WERI-Rb-1 (cell line): ENCODE measurements at regions not wholly inside any gene's neighbourhood (a gene's known extent, or its start where the extent isn't known, plus 50 kb on each side); places are given as distances from the start of the nearest gene placed in this dataset.

Experiments used
- DNase-seq: peaks from one replicate; pipeline ENCODE4 v3.0.0-alpha.2; 2020
- H3K27ac ChIP-seq: fragments of 250-450 bp; sonication (Bioruptor Pico); 2 replicates; pipeline ENCODE4 v1.5.1; 2020; ENCODE audit warnings: mild to moderate bottlenecking, moderate library complexity
- H3K27me3 ChIP-seq: fragments of 250-450 bp; sonication (Bioruptor Pico); 2 replicates; pipeline ENCODE4 v1.5.1; 2021; ENCODE audit warnings: mild to moderate bottlenecking, low read depth, moderate library complexity; ENCODE audit not compliant: insufficient read depth, severe bottlenecking
- H3K36me3 ChIP-seq: fragments of 250-450 bp; sonication (Bioruptor Pico); 2 replicates; pipeline ENCODE4 v1.5.1; 2020; ENCODE audit warnings: mild to moderate bottlenecking, moderate library complexity
- H3K4me3 ChIP-seq: 2 replicates; pipeline ENCODE4 v1.5.1; 2011; ENCODE audit warnings: low read depth, mild to moderate bottlenecking, control low read depth, low read length
- H3K9me3 ChIP-seq: fragments of 250-450 bp; sonication (Bioruptor Pico); 2 replicates; pipeline ENCODE4 v1.5.1; 2021; ENCODE audit warnings: mild to moderate bottlenecking, moderate library complexity; ENCODE audit not compliant: severe bottlenecking
- TF ChIP-seq, protein P1 (sequence below): IDR thresholded peaks from 2 replicates; pipeline ENCODE4 v1.5.1; 2011; ENCODE audit warnings: low read depth, mild to moderate bottlenecking, control low read depth, inconsistent platforms, low read length

DNA sequence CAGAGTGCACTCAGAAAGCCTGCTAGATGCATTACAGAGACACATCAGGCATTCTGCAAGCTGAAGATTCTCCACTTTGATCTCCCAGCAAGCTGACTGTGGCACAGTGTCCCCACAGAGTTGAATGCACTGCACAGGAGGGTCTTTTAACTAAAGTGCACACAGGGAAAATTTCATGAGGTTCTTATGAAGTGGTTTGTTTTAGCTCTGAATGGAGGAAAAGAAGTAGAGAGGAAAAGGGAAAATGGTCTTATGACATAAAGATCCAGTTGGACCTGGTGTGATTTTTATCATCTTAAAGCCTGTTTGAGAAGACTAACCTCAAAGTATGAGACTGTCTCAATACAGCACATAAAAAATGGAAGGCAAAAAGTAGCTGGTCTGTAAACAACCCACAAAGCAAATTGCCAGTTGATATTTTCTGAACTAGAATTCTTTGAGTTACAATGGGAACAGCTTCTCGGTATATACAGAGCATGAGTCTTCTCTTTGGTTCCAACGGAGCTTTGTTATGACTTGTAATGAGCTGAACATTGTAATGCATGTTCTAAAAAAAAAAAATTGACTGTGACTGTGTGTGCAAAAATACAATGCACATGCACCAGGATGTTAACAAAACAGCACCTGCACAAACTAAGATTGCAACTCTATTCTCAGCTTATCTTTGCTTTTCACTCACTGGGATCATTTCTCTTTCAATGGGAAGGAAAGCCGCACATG, 383.0 kb upstream of the ID4 start:
- Histone ChIP-seq H3K36me3 (no peaks in the 10 kb centered on the region), H3K27ac (no peak overlapping the region), H3K27me3 (no peaks in the 10 kb centered on the region), H3K4me3 (no peak overlapping the region), H3K9me3 (no peaks in the 10 kb centered on the region)
- TF ChIP-seq, protein P1, sequence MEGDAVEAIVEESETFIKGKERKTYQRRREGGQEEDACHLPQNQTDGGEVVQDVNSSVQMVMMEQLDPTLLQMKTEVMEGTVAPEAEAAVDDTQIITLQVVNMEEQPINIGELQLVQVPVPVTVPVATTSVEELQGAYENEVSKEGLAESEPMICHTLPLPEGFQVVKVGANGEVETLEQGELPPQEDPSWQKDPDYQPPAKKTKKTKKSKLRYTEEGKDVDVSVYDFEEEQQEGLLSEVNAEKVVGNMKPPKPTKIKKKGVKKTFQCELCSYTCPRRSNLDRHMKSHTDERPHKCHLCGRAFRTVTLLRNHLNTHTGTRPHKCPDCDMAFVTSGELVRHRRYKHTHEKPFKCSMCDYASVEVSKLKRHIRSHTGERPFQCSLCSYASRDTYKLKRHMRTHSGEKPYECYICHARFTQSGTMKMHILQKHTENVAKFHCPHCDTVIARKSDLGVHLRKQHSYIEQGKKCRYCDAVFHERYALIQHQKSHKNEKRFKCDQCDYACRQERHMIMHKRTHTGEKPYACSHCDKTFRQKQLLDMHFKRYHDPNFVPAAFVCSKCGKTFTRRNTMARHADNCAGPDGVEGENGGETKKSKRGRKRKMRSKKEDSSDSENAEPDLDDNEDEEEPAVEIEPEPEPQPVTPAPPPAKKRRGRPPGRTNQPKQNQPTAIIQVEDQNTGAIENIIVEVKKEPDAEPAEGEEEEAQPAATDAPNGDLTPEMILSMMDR: no peak
- DNase-seq: no peak

DNA sequence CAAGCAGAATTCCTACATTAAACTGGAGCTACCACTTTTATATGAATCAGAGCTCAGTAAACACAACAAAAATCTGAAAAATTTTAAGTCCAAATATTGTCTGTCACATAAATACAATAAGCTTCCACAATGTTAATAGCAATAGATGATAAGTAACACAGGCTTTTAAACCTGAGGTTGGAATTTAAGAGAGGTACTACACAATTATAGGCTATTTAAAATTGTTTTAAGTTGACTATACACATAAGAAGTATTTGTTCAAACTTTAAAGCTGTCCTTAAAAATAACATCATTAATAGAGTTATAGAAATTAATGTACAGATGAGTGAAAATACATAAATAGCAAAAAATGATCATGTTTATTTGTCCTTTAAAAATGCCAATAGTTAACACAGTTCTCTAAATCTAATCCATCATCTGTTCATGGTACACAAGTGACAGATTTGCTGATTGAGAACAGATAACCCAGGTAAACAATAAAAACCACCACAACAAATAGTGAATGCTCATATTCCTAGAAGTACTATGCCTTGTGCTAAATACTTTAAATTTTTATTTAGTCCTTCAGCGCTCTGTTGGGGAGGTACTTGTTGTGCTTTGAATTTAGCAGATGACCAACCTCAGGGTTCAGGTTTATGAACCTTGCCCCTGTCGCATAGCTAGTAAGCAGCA, 382.3 kb upstream of the ID4 start:
- TF ChIP-seq, protein P1: no peak
- Histone ChIP-seq H3K9me3 (no peaks in the 10 kb centered on the region), H3K4me3 (no peak overlapping the region), H3K36me3 (no peaks in the 10 kb centered on the region), H3K27me3 (no peaks in the 10 kb centered on the region), H3K27ac (no peak overlapping the region)
- no peak for DNase-seq

DNA sequence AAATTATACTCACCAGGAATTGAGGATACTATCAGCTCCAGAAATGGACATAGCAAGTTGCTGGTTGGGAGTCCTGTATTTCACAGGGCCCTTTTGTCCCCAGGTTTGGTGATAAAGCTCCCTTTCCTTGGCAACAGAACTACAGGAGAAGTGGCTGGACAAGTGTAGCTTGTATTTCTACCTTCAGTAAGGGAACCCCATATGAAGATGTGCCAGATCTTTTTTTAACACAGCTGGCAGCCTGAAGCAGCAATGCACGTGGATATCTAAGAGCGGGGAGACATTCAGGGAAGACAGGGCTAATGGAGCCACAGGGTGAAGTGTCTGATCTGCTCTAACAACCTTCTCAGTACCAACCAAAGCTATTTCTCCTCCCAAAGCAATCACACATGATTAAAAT, 373.9 kb upstream of the ID4 start:
- Histone ChIP-seq H3K27ac (no peak overlapping the region), H3K4me3 (no peak overlapping the region), H3K36me3 (no peaks in the 10 kb centered on the region), H3K27me3 (no peaks in the 10 kb centered on the region), H3K9me3 (no peaks in the 10 kb centered on the region)
- no peak for DNase-seq
- TF ChIP-seq, protein P1: no peak

DNA sequence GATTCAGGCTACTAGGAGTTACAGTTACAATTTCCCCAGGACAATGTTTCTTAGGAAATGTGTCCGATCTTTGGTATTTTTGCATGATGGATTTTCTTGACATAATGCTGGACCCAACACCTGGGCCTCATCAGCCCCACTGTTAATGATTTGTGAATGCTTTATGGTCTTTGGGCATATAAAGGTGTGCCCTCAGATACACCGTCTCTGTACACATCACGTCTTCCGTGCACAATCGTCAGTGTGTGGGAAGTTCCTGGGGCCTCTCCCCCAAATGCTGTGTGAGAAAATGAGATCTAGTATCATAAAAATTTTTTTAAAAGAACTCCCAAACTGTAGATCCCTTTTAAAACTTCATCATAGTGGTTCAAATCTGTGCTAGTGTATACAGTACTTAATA, 373.2 kb upstream of the ID4 start:
- TF ChIP-seq, protein P1: no peak
- H3K36me3 ChIP-seq: no peaks in the 10 kb centered on the region
- no peak for DNase-seq
- H3K9me3 ChIP-seq: no peaks in the 10 kb centered on the region
- no peaks in the 10 kb centered on the region for H3K27me3 ChIP-seq
- no peak overlapping the region for H3K27ac ChIP-seq
- no peak overlapping the region for H3K4me3 ChIP-seq

DNA sequence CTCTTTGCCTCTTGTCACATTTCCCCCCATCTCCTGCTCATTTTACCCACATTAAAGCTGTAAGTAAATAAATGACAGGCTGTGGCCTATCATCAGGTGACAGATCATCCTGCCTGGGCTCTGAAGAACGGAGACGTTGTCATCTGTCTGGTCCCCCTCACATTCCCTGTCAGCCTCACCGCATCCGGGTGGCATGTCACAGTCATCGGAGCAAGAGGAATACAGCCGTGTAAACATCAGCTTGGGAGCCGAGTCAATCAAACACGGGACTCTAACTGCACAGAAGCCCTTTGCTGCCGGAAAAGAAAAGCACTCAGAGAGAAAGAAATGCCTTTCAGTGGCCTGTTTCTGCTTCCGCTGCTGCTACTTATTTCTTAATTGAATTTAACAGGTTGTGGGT, 371.9 kb upstream of the ID4 start:
- Histone ChIP-seq H3K36me3 (no peaks in the 10 kb centered on the region), H3K27ac (no peak overlapping the region), H3K27me3 (no peaks in the 10 kb centered on the region), H3K9me3 (no peaks in the 10 kb centered on the region), H3K4me3 (no peak overlapping the region)
- DNase-seq: no peak
- TF ChIP-seq, protein P1: no peak
